ENCODE measurements at regions not wholly inside any gene's neighbourhood (a gene's known extent, or its start where the extent isn't known, plus 50 kb on each side); places are given as distances from the start of the nearest gene placed in this dataset.

GRCh38 chr1:34696981-34697380 lies 57.9 kb upstream of the GJB5 start:
- no peak overlapping the region for H3K4me3 ChIP-seq (ENCODE audit: low read depth, low read length)
- DNase-seq (ENCODE audit: low read depth, low spot score): no peak
- CTCF ChIA-PET: no interaction called here
- POLR2A ChIA-PET: no interaction called here
- TF ChIP-seq, protein P1, sequence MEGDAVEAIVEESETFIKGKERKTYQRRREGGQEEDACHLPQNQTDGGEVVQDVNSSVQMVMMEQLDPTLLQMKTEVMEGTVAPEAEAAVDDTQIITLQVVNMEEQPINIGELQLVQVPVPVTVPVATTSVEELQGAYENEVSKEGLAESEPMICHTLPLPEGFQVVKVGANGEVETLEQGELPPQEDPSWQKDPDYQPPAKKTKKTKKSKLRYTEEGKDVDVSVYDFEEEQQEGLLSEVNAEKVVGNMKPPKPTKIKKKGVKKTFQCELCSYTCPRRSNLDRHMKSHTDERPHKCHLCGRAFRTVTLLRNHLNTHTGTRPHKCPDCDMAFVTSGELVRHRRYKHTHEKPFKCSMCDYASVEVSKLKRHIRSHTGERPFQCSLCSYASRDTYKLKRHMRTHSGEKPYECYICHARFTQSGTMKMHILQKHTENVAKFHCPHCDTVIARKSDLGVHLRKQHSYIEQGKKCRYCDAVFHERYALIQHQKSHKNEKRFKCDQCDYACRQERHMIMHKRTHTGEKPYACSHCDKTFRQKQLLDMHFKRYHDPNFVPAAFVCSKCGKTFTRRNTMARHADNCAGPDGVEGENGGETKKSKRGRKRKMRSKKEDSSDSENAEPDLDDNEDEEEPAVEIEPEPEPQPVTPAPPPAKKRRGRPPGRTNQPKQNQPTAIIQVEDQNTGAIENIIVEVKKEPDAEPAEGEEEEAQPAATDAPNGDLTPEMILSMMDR (IDR thresholded peaks at IDR 0.05; ENCODE audit: insufficient read depth, low read length, missing control alignments): no peak

DNA sequence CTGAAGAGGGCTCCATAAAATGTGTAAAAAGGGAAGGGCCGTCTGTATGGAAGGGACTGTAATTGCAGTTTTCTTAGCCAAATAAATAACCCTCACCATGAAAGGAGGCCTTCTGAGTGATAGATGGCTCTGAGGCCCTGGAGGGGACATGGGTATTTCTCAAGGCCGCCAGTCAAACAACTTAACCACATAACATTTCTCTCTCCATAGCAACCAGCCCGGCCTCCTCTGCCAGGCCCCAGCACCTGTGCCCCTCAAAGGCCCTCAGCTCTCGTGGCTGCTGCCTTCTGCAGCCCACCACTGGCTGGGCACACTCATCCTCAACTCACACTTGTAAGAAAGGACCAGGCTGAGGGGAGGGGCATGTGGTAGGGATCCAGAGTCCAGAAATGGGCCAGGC lies 57.0 kb upstream of the GJB5 start:
- POLR2A ChIA-PET: no interaction called here
- TF ChIP-seq, protein P1 (IDR thresholded peaks at IDR 0.05; ENCODE audit: insufficient read depth, low read length, missing control alignments): no peak
- DNase-seq (ENCODE audit: low read depth, low spot score): no peak
- CTCF ChIA-PET: no interaction called here
- no peak overlapping the region for H3K4me3 ChIP-seq (ENCODE audit: low read depth, low read length)

DNA sequence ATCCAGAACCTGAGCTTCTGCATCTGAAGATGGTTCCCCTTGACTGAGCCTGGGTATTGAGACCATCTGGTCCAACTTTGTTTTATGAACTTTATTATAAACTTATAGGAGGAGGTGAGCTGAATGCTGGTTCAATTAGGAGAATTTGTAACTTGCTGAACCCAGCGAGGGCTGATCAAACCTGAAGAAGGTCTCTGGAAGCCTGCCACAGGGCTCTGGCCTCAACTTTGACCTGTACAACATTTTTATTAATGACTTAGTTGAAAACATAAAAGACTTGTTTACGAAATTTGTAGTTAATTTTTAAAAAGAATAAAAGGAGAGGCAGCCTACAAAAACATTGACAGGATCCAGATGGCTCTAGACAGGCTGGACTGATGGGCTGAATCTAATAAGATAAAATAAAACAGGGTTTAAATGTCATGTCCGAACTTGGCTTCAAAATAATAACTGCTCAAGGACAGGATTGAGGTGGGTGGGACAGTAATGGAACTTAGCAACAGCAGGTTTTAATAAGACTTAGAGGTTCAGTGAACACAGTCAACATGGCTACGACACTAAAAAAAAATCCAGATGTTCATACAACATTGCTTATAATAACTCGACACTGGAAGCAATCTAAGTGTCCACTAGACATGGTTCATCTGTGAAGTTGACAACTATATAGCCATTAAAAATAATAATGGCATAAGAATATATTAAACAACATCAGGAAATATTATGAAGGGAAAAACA lies 53.4 kb upstream of the GJB5 start:
- CTCF ChIA-PET: no interaction called here
- TF ChIP-seq, protein P1 (IDR thresholded peaks at IDR 0.05; ENCODE audit: insufficient read depth, low read length, missing control alignments): no peak
- DNase-seq (ENCODE audit: low read depth, low spot score): no peak
- POLR2A ChIA-PET: no interaction called here
- H3K4me3 ChIP-seq (ENCODE audit: low read depth, low read length): no peak overlapping the region
